KMS-11 (cell line): ENCODE measurements at regions not wholly inside any gene's neighbourhood (a gene's known extent, or its start where the extent isn't known, plus 50 kb on each side); places are given as distances from the start of the nearest gene placed in this dataset.

Experiments used
- H2AFZ ChIP-seq: fragments of 200-600 bp; sonication (generic); 2 replicates; pipeline ENCODE4 v1.6.1; 2016; ENCODE audit warnings: antibody characterized with exemption, mixed run types, low read depth
- H3K27ac ChIP-seq: fragments of 200-600 bp; sonication (generic); 2 replicates; pipeline ENCODE4 v1.6.1; 2016; ENCODE audit warnings: mild to moderate bottlenecking, mixed run types
- H3K27me3 ChIP-seq: fragments of 200-600 bp; sonication (generic); 2 replicates; pipeline ENCODE4 v1.6.1; 2017; ENCODE audit warnings: mild to moderate bottlenecking, low read depth, mixed run types, moderate library complexity; ENCODE audit not compliant: insufficient read depth
- H3K36me3 ChIP-seq: fragments of 200-600 bp; sonication (generic); 2 replicates; pipeline ENCODE4 v1.6.1; 2017; ENCODE audit warnings: mild to moderate bottlenecking, mixed run types; ENCODE audit not compliant: insufficient read depth
- H3K4me1 ChIP-seq: fragments of 200-600 bp; sonication (generic); 2 replicates; pipeline ENCODE4 v1.6.1; 2016; ENCODE audit warnings: mild to moderate bottlenecking, low read depth, mixed run types; ENCODE audit not compliant: poor library complexity, severe bottlenecking
- H3K4me2 ChIP-seq: fragments of 200-600 bp; sonication (generic); 2 replicates; pipeline ENCODE4 v1.7.0; 2016; ENCODE audit warnings: mild to moderate bottlenecking, mixed run types
- H3K4me3 ChIP-seq: fragments of 200-600 bp; sonication (generic); IDR thresholded peaks from 2 replicates; pipeline ENCODE4 v1.6.1; 2017; ENCODE audit warnings: low read depth, low read length, mixed read lengths; ENCODE audit not compliant: insufficient read depth
- H3K79me2 ChIP-seq: fragments of 200-600 bp; sonication (generic); 2 replicates; pipeline ENCODE4 v1.6.1; 2016; ENCODE audit warnings: low read depth, mixed run types; ENCODE audit not compliant: insufficient read depth
- H3K9ac ChIP-seq: fragments of 200-600 bp; sonication (generic); 2 replicates; pipeline ENCODE4 v1.6.1; 2016; ENCODE audit warnings: mild to moderate bottlenecking, mixed run types
- H4K20me1 ChIP-seq: fragments of 200-600 bp; sonication (generic); 2 replicates; pipeline ENCODE4 v1.6.1; 2016; ENCODE audit warnings: mild to moderate bottlenecking, mixed run types; ENCODE audit not compliant: insufficient read depth
- TF ChIP-seq, protein P1 (sequence below): fragments of 200-600 bp; sonication (generic); conservative IDR thresholded peaks from 2 replicates; pipeline ENCODE4 v1.6.1; 2017; ENCODE audit warnings: low read depth, mild to moderate bottlenecking, antibody characterized with exemption, low read length, moderate library complexity, mixed read lengths

DNA sequence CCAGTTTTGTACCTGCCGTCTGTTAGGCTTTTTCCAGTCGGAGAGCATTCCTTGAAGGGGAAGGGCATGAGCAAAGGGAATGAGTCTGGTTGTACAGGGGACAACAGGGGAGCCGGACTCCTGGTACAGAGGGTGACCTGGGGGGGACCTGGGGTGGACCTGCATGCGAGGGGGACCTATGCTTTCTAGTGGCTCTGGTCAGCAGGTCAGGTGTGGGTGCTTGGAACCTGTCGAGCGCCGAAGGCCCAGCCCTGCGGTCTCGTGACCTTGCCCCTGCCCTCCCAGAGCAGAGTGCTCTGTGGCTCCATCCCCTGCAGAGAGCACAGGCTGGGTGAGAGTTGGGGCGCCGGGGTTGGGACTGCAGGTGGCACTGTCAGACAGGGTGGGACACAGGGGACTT, 96.7 kb upstream of the ASAP2 start:
- no peaks in the 10 kb centered on the region for H3K36me3 ChIP-seq
- H3K27me3 ChIP-seq, result no peaks in the 10 kb centered on the region
- no peak overlapping the region for H3K27ac ChIP-seq
- TF ChIP-seq, protein P1, sequence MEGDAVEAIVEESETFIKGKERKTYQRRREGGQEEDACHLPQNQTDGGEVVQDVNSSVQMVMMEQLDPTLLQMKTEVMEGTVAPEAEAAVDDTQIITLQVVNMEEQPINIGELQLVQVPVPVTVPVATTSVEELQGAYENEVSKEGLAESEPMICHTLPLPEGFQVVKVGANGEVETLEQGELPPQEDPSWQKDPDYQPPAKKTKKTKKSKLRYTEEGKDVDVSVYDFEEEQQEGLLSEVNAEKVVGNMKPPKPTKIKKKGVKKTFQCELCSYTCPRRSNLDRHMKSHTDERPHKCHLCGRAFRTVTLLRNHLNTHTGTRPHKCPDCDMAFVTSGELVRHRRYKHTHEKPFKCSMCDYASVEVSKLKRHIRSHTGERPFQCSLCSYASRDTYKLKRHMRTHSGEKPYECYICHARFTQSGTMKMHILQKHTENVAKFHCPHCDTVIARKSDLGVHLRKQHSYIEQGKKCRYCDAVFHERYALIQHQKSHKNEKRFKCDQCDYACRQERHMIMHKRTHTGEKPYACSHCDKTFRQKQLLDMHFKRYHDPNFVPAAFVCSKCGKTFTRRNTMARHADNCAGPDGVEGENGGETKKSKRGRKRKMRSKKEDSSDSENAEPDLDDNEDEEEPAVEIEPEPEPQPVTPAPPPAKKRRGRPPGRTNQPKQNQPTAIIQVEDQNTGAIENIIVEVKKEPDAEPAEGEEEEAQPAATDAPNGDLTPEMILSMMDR, result no peak
- no peak overlapping the region for H2AFZ ChIP-seq
- H3K79me2 ChIP-seq, result no peaks in the 10 kb centered on the region
- no peak overlapping the region for H3K4me2 ChIP-seq
- H3K4me3 ChIP-seq, result no peak overlapping the region
- H3K4me1 ChIP-seq, result no peaks in the 10 kb centered on the region
- H3K9ac ChIP-seq, result no peak overlapping the region
- H4K20me1 ChIP-seq, result no peaks in the 10 kb centered on the region

GRCh38 chr2:9108210-9108967, 98.2 kb upstream of the ASAP2 start:
- no peak overlapping the region for H3K4me3 ChIP-seq
- no peaks in the 10 kb centered on the region for H3K4me1 ChIP-seq
- H3K36me3 ChIP-seq, result no peaks in the 10 kb centered on the region
- no peak overlapping the region for H3K9ac ChIP-seq
- TF ChIP-seq, protein P1, result no peak
- H4K20me1 ChIP-seq, result no peaks in the 10 kb centered on the region
- H2AFZ ChIP-seq, result no peak overlapping the region
- H3K79me2 ChIP-seq, result no peaks in the 10 kb centered on the region
- no peak overlapping the region for H3K4me2 ChIP-seq
- H3K27ac ChIP-seq, result no peak overlapping the region
- no peaks in the 10 kb centered on the region for H3K27me3 ChIP-seq

DNA sequence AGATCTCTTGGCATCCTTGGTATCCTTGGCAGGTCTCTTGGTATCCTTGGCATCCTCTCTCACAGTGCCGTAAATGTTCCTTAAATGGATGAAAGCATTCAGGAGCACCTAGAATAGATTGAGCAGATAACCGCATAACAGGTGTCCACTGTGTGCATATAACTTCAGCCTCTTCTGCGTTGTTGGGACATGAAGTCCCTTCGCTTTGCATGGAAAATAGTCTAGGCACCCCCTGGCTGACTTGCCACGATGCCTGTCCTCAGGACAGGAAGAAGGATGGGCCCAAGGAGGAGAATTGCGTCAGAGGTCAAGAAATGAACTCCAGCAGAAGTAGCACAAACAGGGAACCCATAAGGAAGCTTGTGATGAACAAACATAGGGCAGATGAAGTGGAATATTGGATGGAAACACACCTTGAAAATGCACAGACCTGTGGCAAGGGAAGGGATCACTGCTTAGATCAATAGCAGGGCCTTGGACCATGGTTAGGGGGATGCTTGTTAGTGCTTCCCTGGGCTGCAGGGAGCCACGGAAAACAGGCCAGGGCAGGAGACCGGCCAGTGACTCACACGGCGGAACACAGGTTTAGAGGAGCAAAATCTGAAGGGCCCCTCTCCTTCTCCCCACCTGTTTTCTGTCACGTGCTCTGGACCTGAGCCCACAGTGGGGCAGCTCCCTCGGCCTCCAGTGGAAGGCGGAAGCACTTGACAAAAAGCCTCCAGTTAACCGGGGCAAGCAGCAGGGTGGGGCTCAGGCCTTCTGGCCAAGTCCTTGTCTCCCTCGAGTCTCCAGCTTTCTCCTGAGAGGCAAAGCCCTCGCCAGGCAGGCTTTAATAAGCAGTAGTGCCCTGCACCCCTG, 99.2 kb upstream of the ASAP2 start:
- TF ChIP-seq, protein P1, result no peak
- H2AFZ ChIP-seq, result no peak overlapping the region
- H3K36me3 ChIP-seq, result no peaks in the 10 kb centered on the region
- H3K9ac ChIP-seq, result no peak overlapping the region
- H4K20me1 ChIP-seq, result no peaks in the 10 kb centered on the region
- no peaks in the 10 kb centered on the region for H3K27me3 ChIP-seq
- H3K27ac ChIP-seq, result no peak overlapping the region
- no peak overlapping the region for H3K4me2 ChIP-seq
- no peak overlapping the region for H3K4me3 ChIP-seq
- no peaks in the 10 kb centered on the region for H3K4me1 ChIP-seq
- H3K79me2 ChIP-seq, result no peaks in the 10 kb centered on the region

DNA sequence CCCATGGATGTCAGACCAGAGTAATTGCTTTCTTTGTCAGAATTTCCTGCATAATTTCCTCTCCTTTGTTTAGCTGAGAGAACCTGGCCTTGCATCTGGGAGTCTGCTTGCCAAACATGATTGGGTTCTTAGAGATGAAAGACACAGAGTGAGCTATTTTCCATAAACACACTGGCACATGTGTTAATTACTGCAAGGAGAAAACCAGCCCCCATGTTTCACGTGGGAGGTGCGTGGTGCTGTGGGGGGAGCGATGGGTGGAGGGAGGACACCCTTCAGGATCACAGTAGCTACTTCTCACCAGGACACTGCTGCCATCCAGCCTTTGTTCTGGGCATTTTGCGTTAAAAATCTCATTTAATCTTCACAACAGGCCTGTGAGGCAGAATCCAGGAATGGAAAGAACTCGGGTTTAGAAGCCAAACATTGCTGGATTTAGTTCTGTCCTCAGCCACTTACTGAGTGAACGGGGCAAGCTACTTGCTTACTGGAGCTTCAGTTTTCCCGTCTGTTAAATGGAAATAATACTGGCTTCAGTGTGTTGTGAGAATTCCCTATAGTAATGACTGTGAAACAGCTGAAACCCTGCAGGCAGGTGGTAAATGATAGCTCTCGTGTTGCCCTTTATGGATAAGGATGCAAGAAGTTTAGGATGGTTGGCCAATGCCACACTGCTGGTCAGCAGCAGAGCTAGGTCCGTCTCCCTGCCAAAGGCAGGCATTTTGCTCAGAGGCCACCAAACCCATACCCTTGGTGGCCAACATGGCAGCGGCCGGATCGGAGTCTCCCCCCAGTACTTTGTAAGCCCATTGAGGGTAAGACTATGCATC, 100.1 kb upstream of the ASAP2 start:
- no peak overlapping the region for H3K9ac ChIP-seq
- no peaks in the 10 kb centered on the region for H3K27me3 ChIP-seq
- no peaks in the 10 kb centered on the region for H3K79me2 ChIP-seq

More for the DNA sequence above, 100.1 kb upstream of the ASAP2 start:
- no peaks in the 10 kb centered on the region for H3K36me3 ChIP-seq
- no peak overlapping the region for H3K4me2 ChIP-seq
- TF ChIP-seq, protein P1, result no peak
- H3K27ac ChIP-seq, result no peak overlapping the region
- H3K4me3 ChIP-seq, result no peak overlapping the region
- H2AFZ ChIP-seq, result no peak overlapping the region
- no peaks in the 10 kb centered on the region for H3K4me1 ChIP-seq
- no peaks in the 10 kb centered on the region for H4K20me1 ChIP-seq
